RKO (cell line): ENCODE measurements at regions not wholly inside any gene's neighbourhood (a gene's known extent, or its start where the extent isn't known, plus 50 kb on each side); places are given as distances from the start of the nearest gene placed in this dataset.

Source experiments
- DNase-seq: peaks from one replicate; pipeline ENCODE4 v3.0.0-alpha.2; 2016; ENCODE audit warnings: low spot score

DNA sequence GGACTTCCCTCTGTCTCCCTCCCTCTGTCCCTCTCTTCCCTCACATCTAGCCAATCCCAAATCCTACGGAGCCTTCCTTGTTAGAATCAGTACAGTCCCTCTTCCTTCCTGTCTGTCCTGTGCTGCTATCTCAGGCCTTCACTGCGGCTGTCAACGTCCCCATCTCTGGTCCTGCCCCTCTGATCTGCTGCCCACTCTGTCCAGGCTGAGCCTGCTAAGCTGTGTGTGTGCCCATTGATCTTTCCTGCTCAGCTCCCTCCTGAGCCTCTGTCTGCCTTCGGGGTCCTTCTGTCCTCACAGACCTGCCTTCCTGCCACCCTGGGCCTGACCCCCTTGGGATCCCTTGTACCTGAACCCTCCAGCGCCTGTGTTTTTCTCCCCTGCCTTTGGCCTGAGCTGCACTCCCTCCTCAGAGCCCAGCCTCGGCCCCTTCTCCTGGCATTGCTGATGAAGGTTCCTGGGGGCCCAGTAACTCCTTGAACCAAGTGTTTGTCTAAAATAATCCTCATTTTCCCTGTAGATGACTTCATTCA, 182.1 kb upstream of the SHH start:
- DNase-seq: no peak

DNA sequence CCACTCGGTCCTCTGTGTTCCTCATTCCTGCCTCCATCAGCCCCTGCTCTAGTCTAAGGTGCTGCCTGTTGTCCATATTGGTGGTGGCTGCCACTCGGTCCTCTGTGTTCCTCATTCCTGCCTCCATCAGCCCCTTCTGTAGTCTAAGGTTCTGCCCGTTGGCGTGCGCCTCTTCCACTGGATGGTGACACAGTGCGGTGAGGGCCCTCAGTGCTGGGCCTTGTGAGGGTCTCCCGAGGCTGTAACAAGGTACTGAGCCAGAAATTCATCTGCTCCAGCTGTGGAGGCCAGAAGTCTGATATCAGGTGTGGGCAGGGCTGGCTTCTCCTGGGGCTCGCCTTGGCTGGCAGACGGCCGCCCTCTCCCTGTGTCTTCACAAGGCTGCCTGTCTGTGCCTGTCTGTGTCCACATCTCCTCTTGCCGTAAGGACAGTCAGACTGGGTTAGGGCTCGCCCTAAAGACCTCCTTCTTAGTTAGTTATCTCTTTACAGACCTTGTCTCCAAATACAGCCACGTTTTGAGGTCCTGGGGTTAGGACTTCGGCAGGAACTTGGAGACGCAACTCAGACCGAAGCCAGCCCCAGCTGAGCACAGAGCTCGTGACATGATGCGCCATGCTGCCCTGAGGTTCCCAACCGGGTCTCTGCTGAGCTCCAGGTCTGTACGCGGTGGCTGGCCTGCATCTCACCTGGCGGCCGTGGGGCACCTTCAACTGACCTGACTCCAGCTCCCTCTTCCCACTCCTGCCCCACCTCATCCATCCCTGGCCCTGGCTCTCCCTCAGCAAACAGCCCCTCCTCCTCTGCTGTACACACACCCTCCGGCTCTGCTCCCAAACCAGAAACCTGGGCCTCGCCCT, 181.4 kb upstream of the SHH start:
- no peak for DNase-seq

DNA sequence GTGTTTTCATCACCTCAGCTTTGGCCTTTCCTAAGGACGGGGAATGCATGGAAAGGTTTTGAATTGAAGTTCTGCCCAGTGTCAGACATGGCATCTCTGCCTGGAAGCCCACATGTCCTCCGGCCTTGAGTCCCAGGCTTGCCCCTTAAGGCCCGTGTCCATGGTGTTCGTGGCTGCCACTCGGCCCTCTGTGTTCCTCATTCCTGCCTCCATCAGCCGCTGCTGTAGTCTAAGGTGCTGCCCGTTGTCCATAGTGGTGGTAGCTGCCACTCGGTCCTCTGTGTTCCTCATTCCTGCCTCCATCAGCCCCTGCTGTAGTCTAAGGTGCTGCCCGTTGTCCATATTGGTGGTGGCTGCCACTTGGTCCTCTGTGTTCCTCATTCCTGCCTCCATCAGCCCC, 180.7 kb upstream of the SHH start:
- no peak for DNase-seq

DNA sequence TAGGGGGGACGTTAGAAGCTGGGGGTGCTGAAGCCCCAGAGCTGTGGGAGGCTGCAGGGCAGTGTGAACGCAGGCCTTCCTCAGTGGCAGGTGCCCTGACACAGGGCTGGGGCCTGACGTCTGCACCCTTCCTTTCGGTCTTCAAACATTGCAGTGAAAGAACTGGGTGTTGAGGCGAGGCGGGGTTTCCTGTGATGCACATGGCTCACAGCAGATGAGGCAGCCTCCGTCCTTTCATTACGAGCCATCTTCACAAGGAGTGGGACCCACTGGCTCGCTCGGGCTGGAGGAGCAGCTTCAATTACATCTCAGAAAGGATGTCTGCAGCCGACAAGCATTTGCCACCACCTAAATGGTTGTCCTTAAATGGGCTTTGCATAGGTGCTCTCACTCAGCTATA, 180.3 kb upstream of the SHH start:
- no peak for DNase-seq

DNA sequence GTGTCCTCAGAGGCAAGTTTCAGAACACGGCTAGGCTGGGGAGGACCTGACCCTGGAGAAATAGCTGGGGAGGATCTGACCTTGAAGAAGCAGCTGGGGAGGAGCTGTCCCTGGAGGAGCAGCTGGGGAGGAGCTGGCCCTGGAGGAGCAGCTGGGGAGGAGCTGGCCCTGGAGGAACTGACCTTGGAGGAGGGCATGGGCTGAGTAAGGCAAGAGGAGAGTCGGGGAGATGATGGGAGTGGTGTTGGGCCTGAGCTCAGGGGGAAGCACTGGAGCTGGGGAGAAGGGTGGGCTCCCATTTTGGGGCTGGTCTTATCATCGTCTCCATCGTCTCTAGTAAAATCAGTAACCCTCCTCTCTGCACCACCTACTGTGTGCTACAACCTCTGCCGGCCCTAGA, 179.8 kb upstream of the SHH start:
- no peak for DNase-seq

DNA sequence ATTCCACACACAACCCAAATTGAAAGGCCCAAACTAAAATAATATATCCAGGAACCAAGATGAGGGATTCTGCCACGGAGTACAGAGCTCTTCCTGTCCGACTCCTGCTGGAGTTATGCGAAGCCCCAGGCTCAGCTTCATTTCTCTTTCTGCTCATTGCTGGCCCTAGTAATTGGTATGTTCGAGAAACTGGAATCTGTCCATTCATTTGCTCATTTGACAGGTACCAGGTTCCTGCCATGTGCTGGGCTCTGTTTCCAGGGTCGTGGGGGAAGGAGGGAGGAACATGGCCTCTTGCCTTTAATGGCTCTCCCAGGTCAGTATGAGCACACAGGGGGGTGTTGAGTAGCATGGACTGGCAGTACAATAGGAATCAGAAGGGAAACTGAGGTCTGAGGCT, 179.2 kb upstream of the SHH start:
- no peak for DNase-seq

DNA sequence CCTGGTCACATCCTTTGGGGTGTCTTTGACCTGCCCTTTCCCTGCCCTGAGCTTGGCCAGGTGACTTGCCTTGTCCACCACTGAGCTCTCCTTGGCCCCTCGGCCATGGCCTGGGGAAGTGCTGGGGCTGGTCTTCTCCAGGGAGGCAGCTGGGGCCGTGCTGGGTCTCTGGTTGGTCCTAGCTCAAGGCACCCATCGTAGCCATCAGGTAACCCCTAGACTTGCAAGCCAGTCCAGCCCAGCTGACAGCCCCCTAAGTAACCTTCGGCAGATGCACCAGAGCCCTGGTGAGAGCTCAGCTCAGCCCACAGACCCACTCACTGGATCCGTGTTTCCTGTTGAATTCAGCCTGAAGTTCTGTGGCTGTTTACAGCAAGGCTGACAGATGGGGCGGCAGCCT, 176.2 kb upstream of the SHH start:
- DNase-seq: no peak

DNA sequence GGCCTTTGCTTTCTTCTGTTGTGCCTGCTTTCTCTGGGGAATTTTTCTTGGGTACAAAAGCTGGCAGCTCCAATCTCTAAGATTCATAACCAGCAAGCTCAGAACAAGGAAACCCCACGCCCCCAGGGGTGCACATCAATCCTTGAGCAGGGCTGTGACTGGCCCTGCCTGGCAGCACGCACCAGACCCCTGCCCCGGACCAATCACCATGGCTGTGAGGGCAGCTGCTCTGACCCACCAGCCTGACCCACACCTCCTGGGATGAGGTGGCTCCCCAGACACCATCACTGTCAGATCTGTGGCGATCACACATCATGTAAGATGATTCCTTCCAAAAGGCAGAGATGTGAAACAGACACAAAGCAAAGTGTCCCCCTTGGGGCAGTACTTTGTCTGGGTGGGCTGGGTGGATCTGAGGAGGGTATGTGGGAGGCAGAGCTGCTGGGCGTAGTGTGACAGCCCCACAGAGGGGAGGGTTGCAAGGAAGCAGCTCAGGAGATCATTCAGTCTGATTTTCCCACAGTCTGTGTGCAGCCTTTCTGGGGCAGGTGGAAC, 175.5 kb upstream of the SHH start:
- no peak for DNase-seq

DNA sequence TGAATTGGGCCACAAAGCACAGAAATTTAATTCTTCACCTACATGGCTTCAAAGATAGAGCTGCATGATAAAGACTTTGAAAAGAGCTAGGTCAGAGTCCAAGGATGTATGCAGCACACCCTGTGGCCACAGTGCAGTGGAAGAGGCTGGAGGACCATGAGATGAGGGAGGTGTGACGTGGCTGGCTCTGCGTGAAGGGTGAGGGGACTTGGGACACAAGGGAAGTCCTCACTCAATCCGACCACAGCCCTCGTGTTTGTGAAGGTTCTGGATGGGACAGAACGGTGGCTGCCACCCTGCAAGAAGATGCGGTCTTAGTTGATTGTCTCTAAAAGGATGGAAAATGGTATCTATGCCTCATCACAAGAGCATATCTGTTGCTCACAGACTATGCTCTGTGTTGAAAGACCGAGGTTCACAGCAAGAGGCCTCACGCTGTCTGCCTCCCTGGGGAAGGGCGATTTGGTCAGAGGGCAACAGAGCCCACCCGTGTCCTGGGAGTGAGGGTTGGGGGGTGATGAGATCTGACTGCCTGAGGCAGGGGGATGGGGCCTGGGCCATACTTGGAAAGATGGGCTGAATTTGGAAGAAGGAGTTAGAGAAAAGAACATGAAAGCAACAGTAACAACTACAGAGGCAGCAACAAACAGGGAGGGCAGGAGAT, 174.4 kb upstream of the SHH start:
- no peak for DNase-seq

DNA sequence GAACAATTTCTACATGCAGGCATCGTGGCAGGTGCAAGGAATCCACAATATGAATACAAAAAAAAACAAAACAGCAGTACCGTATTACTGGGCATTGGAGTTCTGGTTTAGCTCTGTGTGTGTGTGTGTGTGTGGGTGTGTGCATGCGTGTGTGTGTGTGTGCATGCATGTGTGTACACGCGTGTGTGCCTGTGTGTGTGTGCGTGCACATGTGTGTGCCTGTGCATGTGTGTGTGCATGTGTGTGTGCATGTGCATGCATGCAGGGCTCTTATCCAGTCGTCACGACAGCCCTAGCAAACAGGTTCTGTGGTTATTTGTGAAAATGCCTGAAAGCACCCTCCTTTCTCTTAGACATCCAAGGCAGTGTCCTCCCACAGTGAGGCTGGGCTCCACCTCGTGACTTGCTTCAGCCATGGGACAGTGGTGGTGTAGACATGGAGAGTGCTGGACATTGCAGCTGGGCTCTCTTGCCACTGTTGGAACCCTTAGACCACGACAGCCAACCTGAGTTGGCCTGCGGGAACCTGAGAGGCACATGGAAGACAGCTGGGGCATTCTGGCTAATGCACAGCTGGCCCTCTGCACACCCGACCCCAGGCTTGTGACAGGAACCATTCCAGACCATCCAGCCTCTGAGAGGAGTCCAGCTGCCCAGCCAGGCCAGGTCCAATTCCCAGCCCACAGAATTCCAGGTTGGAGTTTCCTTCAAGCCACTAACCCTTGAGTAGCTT, 173.4 kb upstream of the SHH start:
- no peak for DNase-seq

DNA sequence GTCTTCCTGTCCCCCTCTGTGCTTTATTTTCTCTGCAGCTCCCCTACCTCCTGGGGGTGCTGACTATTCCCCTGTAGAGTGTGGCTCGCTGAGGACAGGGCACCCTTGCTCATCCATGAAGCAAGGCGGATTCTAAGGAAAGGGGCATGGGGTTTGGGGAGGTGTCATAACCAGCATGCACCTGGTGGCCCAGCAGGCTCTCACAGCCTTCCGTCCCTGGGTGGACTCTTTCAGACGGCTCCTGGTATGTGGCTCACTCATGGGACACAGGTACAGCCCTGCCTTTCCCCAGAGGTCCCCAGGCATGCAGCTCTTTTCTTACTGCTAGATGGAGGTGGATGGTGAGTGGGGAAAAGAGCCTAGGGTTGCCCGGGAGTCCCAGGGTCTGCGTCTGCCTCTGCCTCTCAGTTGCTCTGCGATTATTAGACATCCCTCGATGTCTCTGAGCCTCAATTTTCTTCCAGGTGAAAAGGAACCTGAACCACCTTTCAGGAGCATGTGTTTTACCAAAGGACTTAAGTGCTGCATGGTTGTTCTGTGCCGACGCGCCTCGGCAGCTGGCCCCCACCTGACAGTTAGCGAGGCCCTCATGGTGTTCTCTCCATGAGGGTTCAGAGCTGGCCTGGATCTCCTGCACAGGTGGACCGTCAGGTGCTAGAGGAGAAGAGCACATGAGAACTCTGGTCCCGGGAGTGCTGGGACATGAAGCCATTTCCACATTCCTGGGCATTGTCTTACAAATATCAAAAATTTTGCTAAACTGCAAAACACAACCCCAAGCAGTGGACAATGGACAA, 172.5 kb upstream of the SHH start:
- no peak for DNase-seq

DNA sequence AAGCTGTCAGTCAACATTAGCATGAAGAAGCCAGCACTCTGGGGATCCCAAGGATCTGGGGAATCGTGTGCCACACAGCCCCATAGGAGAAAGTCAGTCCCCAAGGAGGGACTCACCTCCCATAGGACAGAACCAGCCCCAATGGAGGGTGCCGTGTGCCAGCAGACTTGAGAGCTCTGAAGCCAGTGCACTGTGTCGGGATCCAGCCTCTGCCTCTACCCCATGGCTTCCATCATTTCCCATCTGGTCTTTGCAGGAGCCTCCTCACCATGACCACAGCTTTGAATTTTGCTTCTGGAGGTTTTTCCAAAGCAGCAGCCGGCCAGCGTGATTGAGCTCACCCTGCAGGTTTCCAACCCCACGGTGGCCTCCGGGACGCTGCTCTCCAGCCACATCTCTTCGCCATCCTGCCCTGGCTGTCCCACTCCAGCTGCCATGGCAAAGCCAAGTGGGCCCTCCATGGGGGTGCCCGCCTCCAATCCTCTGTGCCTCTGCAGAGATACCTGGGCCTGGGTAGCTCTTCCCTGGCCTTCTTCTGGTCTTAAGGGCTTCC, 171.8 kb upstream of the SHH start:
- no peak for DNase-seq

DNA sequence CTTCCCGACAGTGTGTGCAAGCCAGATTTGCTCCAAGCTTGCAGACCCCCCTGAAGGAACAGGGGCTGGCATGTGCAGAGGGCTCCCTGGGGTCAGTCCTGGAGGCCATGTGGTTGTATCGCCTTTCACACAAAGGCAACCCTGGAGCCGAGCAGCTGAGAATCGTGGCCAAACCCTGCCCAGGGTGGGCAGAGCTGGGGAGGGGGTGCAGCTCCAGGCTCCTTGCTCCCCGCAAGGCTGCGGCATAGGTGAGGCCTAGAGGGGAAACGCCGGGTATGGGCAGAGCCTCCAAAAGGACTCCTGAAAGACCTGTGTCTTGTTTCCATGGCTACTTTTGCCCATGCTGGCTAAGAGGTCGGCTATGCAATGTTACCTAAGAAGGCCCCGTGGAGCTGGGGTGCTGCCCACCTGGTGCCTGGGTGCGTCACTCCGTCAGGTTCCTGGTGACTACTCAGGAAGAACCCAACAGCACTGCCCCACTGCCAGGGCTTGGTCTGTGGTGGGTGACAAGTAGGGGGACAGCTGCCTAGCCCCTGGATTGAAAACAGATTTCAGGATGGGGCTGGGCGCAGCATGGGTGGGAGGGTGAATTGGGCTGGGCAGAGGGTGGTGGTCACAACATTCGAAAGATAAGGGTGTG, 171.0 kb upstream of the SHH start:
- DNase-seq: no peak

DNA sequence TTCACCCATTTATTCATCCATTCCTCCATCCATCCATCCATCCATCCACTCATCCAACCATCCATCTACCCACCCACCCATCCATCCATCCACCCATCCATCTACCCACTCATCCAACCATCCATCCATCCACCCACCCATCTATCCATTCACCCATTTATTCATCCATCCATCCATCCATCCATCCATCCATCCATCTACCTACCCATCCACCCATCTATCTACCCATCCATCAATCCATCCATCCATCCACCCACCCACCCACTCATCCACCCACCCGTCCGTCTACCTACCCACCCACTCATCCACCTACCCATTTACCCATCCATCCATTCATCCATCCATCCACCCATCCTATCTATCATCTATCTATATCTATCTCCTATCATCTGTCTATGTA, 169.4 kb upstream of the SHH start:
- DNase-seq: no peak

DNA sequence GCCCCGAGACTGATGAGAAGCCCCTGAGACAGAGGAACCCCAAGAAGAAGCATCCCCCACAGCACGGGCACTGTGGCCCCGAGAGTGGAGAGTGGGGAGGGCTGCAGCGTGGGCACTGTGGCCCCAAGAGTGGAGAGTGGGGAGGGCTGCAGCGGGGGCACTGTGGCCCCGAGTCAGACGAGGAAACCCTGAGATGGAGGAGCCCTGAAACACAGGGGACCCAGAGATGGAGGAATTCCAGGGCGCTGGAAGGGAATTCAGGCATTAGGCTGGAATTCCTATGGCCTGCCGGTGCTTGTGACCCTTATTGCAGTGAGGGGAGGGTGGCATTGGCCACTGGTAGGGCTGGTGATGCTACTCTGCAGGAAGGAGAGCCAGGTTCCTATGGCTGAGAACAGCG, 168.6 kb upstream of the SHH start:
- no peak for DNase-seq

DNA sequence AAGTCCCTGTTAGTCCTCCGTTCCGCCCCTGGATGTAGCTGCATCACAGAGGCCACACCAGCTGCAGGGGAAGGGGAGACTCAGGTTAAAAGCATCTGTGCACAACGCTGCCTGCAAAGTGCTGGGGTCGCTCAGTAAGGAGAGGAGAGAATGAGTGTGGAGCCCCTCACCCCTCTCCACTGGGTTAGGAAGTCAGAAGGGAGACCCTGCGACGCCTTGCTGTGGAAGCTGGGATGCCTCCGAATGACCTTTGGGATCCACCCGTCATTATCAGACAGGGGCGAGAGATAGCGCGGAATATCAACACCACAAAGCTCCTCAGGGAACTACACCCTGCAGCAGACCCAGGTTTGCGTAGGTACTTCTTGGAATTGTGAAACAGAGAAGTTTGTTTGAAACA, 167.7 kb upstream of the SHH start:
- no peak for DNase-seq

DNA sequence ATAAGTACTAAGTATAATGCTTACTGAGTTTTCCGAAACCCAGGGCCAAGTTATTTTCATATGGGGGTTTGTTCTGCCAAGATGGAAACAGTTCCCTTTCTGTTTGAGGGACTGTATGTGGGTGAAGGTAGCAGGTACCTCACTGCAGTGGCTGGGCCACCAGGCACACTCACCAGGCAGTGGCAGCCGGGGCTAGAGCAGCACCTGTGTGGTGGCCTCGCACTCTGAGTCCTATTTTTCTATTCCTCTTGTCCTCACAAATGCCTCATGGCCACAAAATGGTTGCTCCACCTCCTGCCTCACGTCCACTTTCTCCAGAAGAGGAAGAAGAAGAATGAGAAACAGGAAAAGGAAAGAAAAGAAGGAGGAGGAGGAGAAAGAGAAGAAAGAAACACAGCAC, 167.3 kb upstream of the SHH start:
- DNase-seq: no peak

DNA sequence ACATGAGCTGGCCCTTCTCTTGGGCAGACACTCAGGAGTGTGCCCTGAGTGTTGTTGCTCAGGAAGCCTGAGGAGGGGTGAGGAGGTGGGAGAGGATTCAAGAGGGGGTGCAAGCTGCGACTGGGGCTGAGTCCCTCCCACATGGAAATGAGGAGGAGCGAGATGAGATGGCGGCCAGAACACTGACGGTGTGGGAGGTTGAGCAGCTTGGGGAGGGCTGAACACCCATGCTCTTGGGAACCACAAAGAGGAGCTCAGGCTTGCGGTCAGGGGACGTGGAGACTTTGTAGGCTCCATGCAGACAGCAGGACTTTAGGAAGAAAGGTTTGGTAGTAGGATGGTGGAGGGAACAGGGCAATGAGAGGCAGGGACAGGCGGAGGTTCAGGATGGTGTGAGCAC, 163.2 kb upstream of the SHH start:
- no peak for DNase-seq

DNA sequence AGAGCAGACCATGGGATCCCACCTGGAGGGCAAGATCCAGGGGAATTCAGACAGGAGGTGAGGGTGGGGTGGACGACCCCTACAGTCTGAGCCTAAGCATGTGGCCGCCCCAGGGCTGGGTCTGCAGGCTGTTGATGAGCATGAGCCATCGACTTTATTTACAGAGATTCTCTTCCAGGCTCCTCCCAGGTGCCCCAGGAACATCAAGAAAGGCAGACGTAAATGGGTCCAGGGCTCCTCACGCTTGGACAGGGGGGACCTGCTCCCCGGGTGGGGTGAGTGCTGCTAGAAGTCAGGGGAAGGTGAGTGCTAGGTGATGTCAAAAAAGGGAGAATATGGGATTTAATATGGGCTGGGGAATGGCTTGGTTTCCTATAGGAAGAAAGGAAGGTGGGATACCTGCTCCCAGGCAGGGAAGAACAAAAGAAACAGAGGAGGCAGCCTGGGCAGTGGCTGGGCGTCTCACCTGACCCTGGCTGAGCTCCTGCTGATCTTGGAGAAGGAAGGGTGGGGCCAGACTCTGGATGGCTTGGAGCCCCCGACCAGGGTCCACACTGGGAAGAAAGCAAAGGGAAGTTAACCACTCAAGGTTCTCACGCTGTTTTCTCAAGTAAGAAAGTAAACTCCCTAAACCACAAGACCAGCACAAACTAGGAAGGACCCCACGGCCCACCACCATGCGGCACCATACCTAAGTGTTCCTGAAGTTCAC, 162.1 kb upstream of the SHH start:
- DNase-seq: no peak

DNA sequence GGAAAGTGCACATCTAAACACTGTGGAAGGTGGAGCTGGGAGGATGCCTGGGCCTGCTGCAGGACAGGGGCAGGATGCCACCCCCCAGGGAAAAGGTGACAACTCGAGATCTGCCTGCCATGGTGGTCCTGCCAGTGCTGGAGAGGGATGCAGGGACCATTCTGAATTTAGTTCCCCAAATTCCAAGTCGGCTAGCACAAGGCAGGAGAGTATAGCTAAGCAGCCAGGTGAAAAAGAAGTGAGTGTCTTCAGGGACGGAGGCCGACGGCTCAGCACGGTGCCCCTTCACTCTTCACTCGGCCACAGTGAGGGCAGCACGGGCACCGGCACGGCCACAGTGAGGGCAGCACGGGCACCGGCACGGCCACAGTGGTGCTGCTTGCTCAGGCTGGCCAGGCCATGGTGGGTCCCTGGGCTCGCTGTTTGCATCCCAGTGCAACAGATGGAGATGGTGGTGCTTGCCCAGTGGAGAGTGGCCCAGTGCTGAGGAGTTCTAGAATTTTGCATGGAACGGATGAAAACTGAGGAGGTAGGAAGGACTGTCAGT, 161.3 kb upstream of the SHH start:
- no peak for DNase-seq
